WTC11 (cell line): ENCODE measurements at regions not wholly inside any gene's neighbourhood (a gene's known extent, or its start where the extent isn't known, plus 50 kb on each side); places are given as distances from the start of the nearest gene placed in this dataset.

Experiments
- ATAC-seq: fragments of 200-7000 bp; cut with Tn5 transposase; 2 replicates; pipeline ENCODE4 v1.10.0; 2021; ENCODE audit warnings: mild to moderate bottlenecking, moderate library complexity
- CTCF ChIA-PET: fragments of 300-600 bp; sonication (Branson Sonifier 250); formaldehyde crosslinking; loops from one replicate; lab custom pipeline; 2021; ENCODE audit warnings: antibody characterized with exemption; lab: Charles Lee
- POLR2A ChIA-PET: fragments of 350-600 bp; sonication (Branson Sonifier 250); formaldehyde crosslinking; loops from one replicate; lab custom pipeline; 2021; ENCODE audit warnings: antibody characterized with exemption; lab: Charles Lee
- DNase-seq: peaks from one replicate; pipeline ENCODE4 v3.0.0; 2021; ENCODE audit warnings: low spot score
- H3K27ac Mint-ChIP-seq: 2 replicates; pipeline ENCODE4 v1.8.0; 2021; ENCODE audit warnings: mixed read lengths
- H3K27me3 Mint-ChIP-seq: 2 replicates; pipeline ENCODE4 v1.8.0; 2021; ENCODE audit warnings: low read depth, mild to moderate bottlenecking, moderate library complexity, mixed read lengths
- H3K36me3 Mint-ChIP-seq: 2 replicates; pipeline ENCODE4 v1.8.0; 2021; ENCODE audit warnings: mixed read lengths
- H3K4me1 Mint-ChIP-seq: 2 replicates; pipeline ENCODE4 v1.8.0; 2022; ENCODE audit warnings: mixed read lengths
- H3K4me3 Mint-ChIP-seq: 2 replicates; pipeline ENCODE4 v1.8.0; 2021; ENCODE audit warnings: mild to moderate bottlenecking, moderate library complexity, mixed read lengths
- H3K9me3 Mint-ChIP-seq: 2 replicates; pipeline ENCODE4 v1.8.0; 2021; ENCODE audit warnings: mixed read lengths
- ATF2 ChIP-seq: sonication (generic); formaldehyde crosslinking; IDR thresholded peaks from 2 replicates; pipeline ENCODE4 v1.8.1; 2022; ENCODE audit warnings: low read depth, missing genetic modification reagents, borderline replicate concordance
- CDX4 ChIP-seq: fragments of 250-450 bp; sonication (Bioruptor Pico); IDR thresholded peaks from 2 replicates; pipeline ENCODE4 v1.9.0; 2021; ENCODE audit warnings: moderate library complexity, mild to moderate bottlenecking, inconsistent platforms, borderline replicate concordance
- ERG ChIP-seq: fragments of 250-450 bp; sonication (Bioruptor Pico); IDR thresholded peaks from 2 replicates; pipeline ENCODE4 v1.8.0; 2021; ENCODE audit warnings: mild to moderate bottlenecking
- ESRRA ChIP-seq: sonication (generic); formaldehyde crosslinking; IDR thresholded peaks from 2 replicates; pipeline ENCODE4 v1.8.1; 2022; ENCODE audit warnings: mild to moderate bottlenecking, missing genetic modification reagents, borderline replicate concordance
- FOXP4 ChIP-seq: sonication (generic); formaldehyde crosslinking; IDR thresholded peaks from 2 replicates; pipeline ENCODE4 v1.8.0; 2022; ENCODE audit warnings: mild to moderate bottlenecking, missing genetic modification reagents
- JAZF1 ChIP-seq: fragments of 250-450 bp; sonication (Bioruptor Pico); IDR thresholded peaks from 2 replicates; pipeline ENCODE4 v1.9.0; 2021; ENCODE audit warnings: moderate library complexity, mild to moderate bottlenecking, inconsistent platforms
- MYBL2 ChIP-seq: sonication (generic); formaldehyde crosslinking; IDR thresholded peaks from 2 replicates; pipeline ENCODE4 v1.8.1; 2023; ENCODE audit warnings: mild to moderate bottlenecking, moderate library complexity, missing genetic modification reagents
- NFATC4 ChIP-seq: fragments of 250-450 bp; sonication (Bioruptor Pico); IDR thresholded peaks from 2 replicates; pipeline ENCODE4 v1.9.0; 2021; ENCODE audit warnings: mild to moderate bottlenecking
- NR1H2 ChIP-seq: sonication (generic); formaldehyde crosslinking; IDR thresholded peaks from 2 replicates; pipeline ENCODE4 v1.9.0; 2021; ENCODE audit warnings: mild to moderate bottlenecking, moderate library complexity, missing genetic modification reagents
- PRDM15 ChIP-seq: sonication (generic); formaldehyde crosslinking; IDR thresholded peaks from 2 replicates; pipeline ENCODE4 v1.8.0; 2022; ENCODE audit warnings: missing genetic modification reagents
- PREB ChIP-seq: sonication (generic); formaldehyde crosslinking; IDR thresholded peaks from 2 replicates; pipeline ENCODE4 v1.8.1; 2022; ENCODE audit warnings: mild to moderate bottlenecking, missing genetic modification reagents, moderate library complexity, borderline replicate concordance
- RELA ChIP-seq: sonication (generic); formaldehyde crosslinking; IDR thresholded peaks from 2 replicates; pipeline ENCODE4 v1.8.1; 2022; ENCODE audit warnings: missing genetic modification reagents, mild to moderate bottlenecking, borderline replicate concordance
- SMAD3 ChIP-seq: sonication (generic); formaldehyde crosslinking; IDR thresholded peaks from 2 replicates; pipeline ENCODE4 v1.8.0; 2022; ENCODE audit warnings: missing genetic modification reagents, mild to moderate bottlenecking, borderline replicate concordance
- SP1 ChIP-seq: sonication (generic); formaldehyde crosslinking; conservative IDR thresholded peaks from 2 replicates; pipeline ENCODE4 v1.8.1; 2022; ENCODE audit warnings: missing genetic modification reagents
- TCF7 ChIP-seq: sonication (generic); formaldehyde crosslinking; IDR thresholded peaks from 2 replicates; pipeline ENCODE4 v1.8.0; 2022; ENCODE audit warnings: mild to moderate bottlenecking, low read depth, missing genetic modification reagents, moderate library complexity
- USF1 ChIP-seq: sonication (generic); formaldehyde crosslinking; IDR thresholded peaks from 2 replicates; pipeline ENCODE4 v1.8.0; 2022; ENCODE audit warnings: mild to moderate bottlenecking, missing genetic modification reagents
- ZBTB21 ChIP-seq: sonication (generic); formaldehyde crosslinking; IDR thresholded peaks from 2 replicates; pipeline ENCODE4 v1.8.1; 2023; ENCODE audit warnings: mild to moderate bottlenecking, missing genetic modification reagents, borderline replicate concordance
- ZNF121 ChIP-seq: sonication (generic); formaldehyde crosslinking; IDR thresholded peaks from 2 replicates; pipeline ENCODE4 v1.8.0; 2023; ENCODE audit warnings: missing genetic modification reagents
- ZNF219 ChIP-seq: sonication (generic); formaldehyde crosslinking; IDR thresholded peaks from 2 replicates; pipeline ENCODE4 v1.8.0; 2023; ENCODE audit warnings: missing genetic modification reagents, mild to moderate bottlenecking, borderline replicate concordance
- ZNF317 ChIP-seq: sonication (generic); formaldehyde crosslinking; IDR thresholded peaks from 2 replicates; pipeline ENCODE4 v1.8.1; 2023; ENCODE audit warnings: low read depth, mild to moderate bottlenecking, moderate library complexity, missing genetic modification reagents, borderline replicate concordance
- ZNF671 ChIP-seq: fragments of 250-450 bp; sonication (Bioruptor Pico); IDR thresholded peaks from 2 replicates; pipeline ENCODE4 v1.8.0; 2021; ENCODE audit warnings: mild to moderate bottlenecking

GRCh38 chr9:78519786-78520185 lies 222.9 kb downstream of the PSAT1 start:
- Mint-ChIP-seq H3K9me3 (peaks cover 67% of the 10 kb centered on the region), H3K4me1 (no peaks in the 10 kb centered on the region), H3K4me3 (no peak overlapping the region), H3K36me3 (peaks cover 43% of the 10 kb centered on the region), H3K27ac (no peak overlapping the region), H3K27me3 (no peaks in the 10 kb centered on the region; the same call in 1 of the 2 replicates)
- ATAC-seq = no peak
- no peak for DNase-seq
- ChIA-PET CTCF (no interaction called here), POLR2A (no interaction called here)
- no peak for TF ChIP-seq ZNF219 (CRISPR knock-in tag)
- TF ChIP-seq MYBL2 (CRISPR knock-in tag) = no peak
- TF ChIP-seq ZNF121 (CRISPR knock-in tag) = no peak
- TF ChIP-seq SP1 (CRISPR knock-in tag) = no peak
- TF ChIP-seq ESRRA (CRISPR knock-in tag) = no peak
- no peak for TF ChIP-seq NFATC4 (CRISPR knock-in tag)
- TF ChIP-seq ZBTB21 = no peak
- no peak for TF ChIP-seq ZNF317 (CRISPR knock-in tag)
- no peak for TF ChIP-seq TCF7 (CRISPR knock-in tag)
- no peak for TF ChIP-seq RELA
- TF ChIP-seq ZNF671 (CRISPR knock-in tag) = no peak
- no peak for TF ChIP-seq JAZF1 (CRISPR knock-in tag)
- no peak for TF ChIP-seq CDX4 (CRISPR knock-in tag)
- no peak for TF ChIP-seq SMAD3
- TF ChIP-seq USF1 (CRISPR knock-in tag) = no peak

GRCh38 chr9:78521680-78522079 lies 224.8 kb downstream of the PSAT1 start:
- H3K4me1 Mint-ChIP-seq = peaks cover 6% of the 10 kb centered on the region; the same call in 1 of the 2 replicates
- peaks cover 43% of the 10 kb centered on the region for H3K36me3 Mint-ChIP-seq
- CTCF ChIA-PET = no interaction called here
- no peak for ATAC-seq
- no peaks in the 10 kb centered on the region; the same call in 1 of the 2 replicates for H3K27me3 Mint-ChIP-seq
- TF ChIP-seq ZNF317 (CRISPR knock-in tag) (peak; percentile 93), PRDM15 (CRISPR knock-in tag) (no peak)
- TF ChIP-seq, all 79 proteins: peak for 1
- Mint-ChIP-seq H3K9me3 (peaks cover 62% of the 10 kb centered on the region), H3K4me3 (no peak overlapping the region), H3K27ac (no peak overlapping the region)
- no peak for DNase-seq
- POLR2A ChIA-PET = no interaction called here

GRCh38 chr9:78525986-78526560 lies 229.1 kb downstream of the PSAT1 start:
- no peaks in the 10 kb centered on the region for H3K27me3 Mint-ChIP-seq
- CTCF ChIA-PET = interaction anchor here (1.0 kb wide), 1 partner anchor 86 kb away, joined by 3 read pairs; no protein-coding TSS in a partner anchor
- no peak for ATAC-seq
- H3K4me3 Mint-ChIP-seq = no peak overlapping the region
- H3K4me1 Mint-ChIP-seq = peaks cover 20% of the 10 kb centered on the region
- peaks cover 8% of the 10 kb centered on the region for H3K36me3 Mint-ChIP-seq
- POLR2A ChIA-PET = no interaction called here
- peaks cover 25% of the 10 kb centered on the region for H3K9me3 Mint-ChIP-seq
- DNase-seq = no peak
- no peak overlapping the region for H3K27ac Mint-ChIP-seq
- no peak for TF ChIP-seq ATF2 (CRISPR knock-in tag)
- no peak for TF ChIP-seq NR1H2 (CRISPR knock-in tag)
- no peak for TF ChIP-seq FOXP4
- TF ChIP-seq PREB = no peak
- no peak for TF ChIP-seq ERG
- no peak for TF ChIP-seq ZNF219 (CRISPR knock-in tag)
